VCaP (cell line): ENCODE measurements at regions not wholly inside any gene's neighbourhood (a gene's known extent, or its start where the extent isn't known, plus 50 kb on each side); places are given as distances from the start of the nearest gene placed in this dataset.

Experiments used
- H3K27ac ChIP-seq: fragments of 450-650 bp; 2 replicates; pipeline ENCODE4 v1.5.1; 2017
- CTCF ChIP-seq: fragments of 450-650 bp; conservative IDR thresholded peaks from 2 replicates; pipeline ENCODE4 v1.5.1; 2017; ENCODE audit warnings: mild to moderate bottlenecking, moderate library complexity

GRCh38 chr6:80720824-80721223 is 614.4 kb downstream of the BCKDHB start:
- TF ChIP-seq CTCF = no peak
- no peak overlapping the region for H3K27ac ChIP-seq

GRCh38 chr6:80714513-80714912 is 608.0 kb downstream of the BCKDHB start:
- H3K27ac ChIP-seq = no peak overlapping the region
- TF ChIP-seq CTCF = no peak

- no peak overlapping the region for H3K27ac ChIP-seq
- TF ChIP-seq CTCF = no peak
Measured at GRCh38 chr6:80698459-80698858, 592.0 kb downstream of the BCKDHB start.

GRCh38 chr6:80696268-80696667 is 589.8 kb downstream of the BCKDHB start:
- TF ChIP-seq CTCF = no peak
- H3K27ac ChIP-seq = no peak overlapping the region

- no peak for TF ChIP-seq CTCF
Measured at GRCh38 chr6:80690551-80691131, 584.2 kb downstream of the BCKDHB start.

GRCh38 chr6:80689716-80690395 is 583.4 kb downstream of the BCKDHB start:
- H3K27ac ChIP-seq = no peak overlapping the region
- TF ChIP-seq CTCF = no peak

More at GRCh38 chr6:80690551-80691131, 584.2 kb downstream of the BCKDHB start:
- H3K27ac ChIP-seq = no peak overlapping the region

- no peak for TF ChIP-seq CTCF
Measured at GRCh38 chr6:80679992-80680391, 573.5 kb downstream of the BCKDHB start.

More at GRCh38 chr6:80679992-80680391, 573.5 kb downstream of the BCKDHB start:
- no peak overlapping the region for H3K27ac ChIP-seq
